A549 (cell line): ENCODE measurements at regions not wholly inside any gene's neighbourhood (a gene's known extent, or its start where the extent isn't known, plus 50 kb on each side); places are given as distances from the start of the nearest gene placed in this dataset.

ENCODE experiments used
- CBX2 ChIP-seq: fragments of 200-600 bp; sonication (generic); IDR thresholded peaks from 2 replicates; pipeline ENCODE4 v1.6.1; 2016; ENCODE audit warnings: low read depth, mild to moderate bottlenecking, borderline replicate concordance
- CHD2 ChIP-seq: fragments of 150-350 bp; IDR thresholded peaks from 2 replicates; pipeline ENCODE4 v1.6.1; 2014; ENCODE audit warnings: low read length; ENCODE audit not compliant: partially characterized antibody
- ESRRA ChIP-seq: fragments of 150-350 bp; IDR thresholded peaks from 2 replicates; pipeline ENCODE4 v1.6.1; 2014; ENCODE audit warnings: mild to moderate bottlenecking, low read length, borderline replicate concordance
- MAZ ChIP-seq: fragments of 150-350 bp; IDR thresholded peaks from 2 replicates; pipeline ENCODE4 v1.6.1; 2014; ENCODE audit warnings: antibody characterized with exemption, low read depth, low read length, borderline replicate concordance
- RAD21 ChIP-seq, 2 experiments: fragments of >200 bp in 1 of 2; sonication (Bioruptor Twin) in 1 of 2; formaldehyde crosslinking in 1 of 2; IDR thresholded peaks in 1 of 2; conservative IDR thresholded peaks in 1 of 2; 2 replicates in 1 of 2; 3 replicates in 1 of 2; pipeline ENCODE4 v1.6.1; 2012 to 2018; ENCODE audit warnings: inconsistent platforms in 1 of 2
- RARB ChIP-seq: fragments of 250-450 bp; sonication (Bioruptor Pico); IDR thresholded peaks from 2 replicates; pipeline ENCODE4 v1.8.0; 2021; ENCODE audit warnings: mild to moderate bottlenecking, moderate library complexity
- RCOR1 ChIP-seq: fragments of 150-350 bp; IDR thresholded peaks from 2 replicates; pipeline ENCODE4 v1.6.1; 2014; ENCODE audit warnings: antibody characterized with exemption, low read length, low read depth
- RFX5 ChIP-seq: fragments of 450-650 bp; IDR thresholded peaks from 2 replicates; pipeline ENCODE4 v1.7.1; 2014; ENCODE audit warnings: antibody characterized with exemption, mild to moderate bottlenecking, moderate library complexity
- TF ChIP-seq, protein P1 (sequence below): fragments of >200 bp; sonication (Bioruptor Twin); formaldehyde crosslinking; IDR thresholded peaks from 3 replicates; pipeline ENCODE4 v1.5.1; 2016
- TF ChIP-seq, protein P2 (sequence below): fragments of 200-600 bp; sonication (generic); IDR thresholded peaks from 2 replicates; pipeline ENCODE4 v1.6.1; 2016; ENCODE audit warnings: antibody characterized with exemption, mild to moderate bottlenecking, moderate library complexity

DNA sequence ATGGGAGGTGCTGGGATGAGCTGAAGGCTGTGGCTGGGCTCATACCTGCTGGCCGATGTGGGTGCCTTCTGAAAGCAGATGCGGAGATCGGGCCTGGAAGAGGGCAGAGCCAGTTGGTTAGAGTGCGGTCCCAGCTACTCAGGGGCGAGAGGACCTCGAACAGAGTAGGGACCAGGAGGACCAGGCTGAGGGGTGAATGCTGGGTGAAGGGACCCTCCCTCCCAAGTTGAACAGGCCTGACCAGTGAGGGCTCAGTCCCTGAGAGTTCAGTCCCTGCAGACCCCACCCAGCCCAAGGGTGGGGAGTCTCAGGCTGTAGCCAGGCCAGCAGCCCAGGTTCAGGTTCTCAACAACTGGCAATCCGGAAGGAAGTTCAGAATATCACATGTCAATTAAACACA lies 232.8 kb upstream of the HS6ST1 start:
- TF ChIP-seq, protein P1, sequence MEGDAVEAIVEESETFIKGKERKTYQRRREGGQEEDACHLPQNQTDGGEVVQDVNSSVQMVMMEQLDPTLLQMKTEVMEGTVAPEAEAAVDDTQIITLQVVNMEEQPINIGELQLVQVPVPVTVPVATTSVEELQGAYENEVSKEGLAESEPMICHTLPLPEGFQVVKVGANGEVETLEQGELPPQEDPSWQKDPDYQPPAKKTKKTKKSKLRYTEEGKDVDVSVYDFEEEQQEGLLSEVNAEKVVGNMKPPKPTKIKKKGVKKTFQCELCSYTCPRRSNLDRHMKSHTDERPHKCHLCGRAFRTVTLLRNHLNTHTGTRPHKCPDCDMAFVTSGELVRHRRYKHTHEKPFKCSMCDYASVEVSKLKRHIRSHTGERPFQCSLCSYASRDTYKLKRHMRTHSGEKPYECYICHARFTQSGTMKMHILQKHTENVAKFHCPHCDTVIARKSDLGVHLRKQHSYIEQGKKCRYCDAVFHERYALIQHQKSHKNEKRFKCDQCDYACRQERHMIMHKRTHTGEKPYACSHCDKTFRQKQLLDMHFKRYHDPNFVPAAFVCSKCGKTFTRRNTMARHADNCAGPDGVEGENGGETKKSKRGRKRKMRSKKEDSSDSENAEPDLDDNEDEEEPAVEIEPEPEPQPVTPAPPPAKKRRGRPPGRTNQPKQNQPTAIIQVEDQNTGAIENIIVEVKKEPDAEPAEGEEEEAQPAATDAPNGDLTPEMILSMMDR = no peak
- TF ChIP-seq, protein P2, sequence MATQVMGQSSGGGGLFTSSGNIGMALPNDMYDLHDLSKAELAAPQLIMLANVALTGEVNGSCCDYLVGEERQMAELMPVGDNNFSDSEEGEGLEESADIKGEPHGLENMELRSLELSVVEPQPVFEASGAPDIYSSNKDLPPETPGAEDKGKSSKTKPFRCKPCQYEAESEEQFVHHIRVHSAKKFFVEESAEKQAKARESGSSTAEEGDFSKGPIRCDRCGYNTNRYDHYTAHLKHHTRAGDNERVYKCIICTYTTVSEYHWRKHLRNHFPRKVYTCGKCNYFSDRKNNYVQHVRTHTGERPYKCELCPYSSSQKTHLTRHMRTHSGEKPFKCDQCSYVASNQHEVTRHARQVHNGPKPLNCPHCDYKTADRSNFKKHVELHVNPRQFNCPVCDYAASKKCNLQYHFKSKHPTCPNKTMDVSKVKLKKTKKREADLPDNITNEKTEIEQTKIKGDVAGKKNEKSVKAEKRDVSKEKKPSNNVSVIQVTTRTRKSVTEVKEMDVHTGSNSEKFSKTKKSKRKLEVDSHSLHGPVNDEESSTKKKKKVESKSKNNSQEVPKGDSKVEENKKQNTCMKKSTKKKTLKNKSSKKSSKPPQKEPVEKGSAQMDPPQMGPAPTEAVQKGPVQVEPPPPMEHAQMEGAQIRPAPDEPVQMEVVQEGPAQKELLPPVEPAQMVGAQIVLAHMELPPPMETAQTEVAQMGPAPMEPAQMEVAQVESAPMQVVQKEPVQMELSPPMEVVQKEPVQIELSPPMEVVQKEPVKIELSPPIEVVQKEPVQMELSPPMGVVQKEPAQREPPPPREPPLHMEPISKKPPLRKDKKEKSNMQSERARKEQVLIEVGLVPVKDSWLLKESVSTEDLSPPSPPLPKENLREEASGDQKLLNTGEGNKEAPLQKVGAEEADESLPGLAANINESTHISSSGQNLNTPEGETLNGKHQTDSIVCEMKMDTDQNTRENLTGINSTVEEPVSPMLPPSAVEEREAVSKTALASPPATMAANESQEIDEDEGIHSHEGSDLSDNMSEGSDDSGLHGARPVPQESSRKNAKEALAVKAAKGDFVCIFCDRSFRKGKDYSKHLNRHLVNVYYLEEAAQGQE = no peak
- TF ChIP-seq RCOR1 (no peak), RARB (CRISPR knock-in tag) (no peak), ESRRA (no peak), CHD2 (no peak), MAZ (no peak), CBX2 (no peak), RFX5 (no peak), RAD21 (conservative IDR thresholded peaks at IDR 0.05 in 1 of 2, IDR thresholded peaks at IDR 0.05 in 1 of 2) (no peak)
